WTC11 (cell line): ENCODE measurements at regions not wholly inside any gene's neighbourhood (a gene's known extent, or its start where the extent isn't known, plus 50 kb on each side); places are given as distances from the start of the nearest gene placed in this dataset.

Experiments used
- ATAC-seq: fragments of 200-7000 bp; cut with Tn5 transposase; 2 replicates; pipeline ENCODE4 v1.10.0; 2021; ENCODE audit warnings: mild to moderate bottlenecking, moderate library complexity
- CTCF ChIA-PET: fragments of 300-600 bp; sonication (Branson Sonifier 250); formaldehyde crosslinking; loops from one replicate; lab custom pipeline; 2021; ENCODE audit warnings: antibody characterized with exemption; lab: Charles Lee
- POLR2A ChIA-PET: fragments of 350-600 bp; sonication (Branson Sonifier 250); formaldehyde crosslinking; loops from one replicate; lab custom pipeline; 2021; ENCODE audit warnings: antibody characterized with exemption; lab: Charles Lee
- DNase-seq: peaks from one replicate; pipeline ENCODE4 v3.0.0; 2021; ENCODE audit warnings: low spot score
- H3K27ac Mint-ChIP-seq: 2 replicates; pipeline ENCODE4 v1.8.0; 2021; ENCODE audit warnings: mixed read lengths
- H3K27me3 Mint-ChIP-seq: 2 replicates; pipeline ENCODE4 v1.8.0; 2021; ENCODE audit warnings: low read depth, mild to moderate bottlenecking, moderate library complexity, mixed read lengths
- H3K36me3 Mint-ChIP-seq: 2 replicates; pipeline ENCODE4 v1.8.0; 2021; ENCODE audit warnings: mixed read lengths
- H3K4me1 Mint-ChIP-seq: 2 replicates; pipeline ENCODE4 v1.8.0; 2022; ENCODE audit warnings: mixed read lengths
- H3K4me3 Mint-ChIP-seq: 2 replicates; pipeline ENCODE4 v1.8.0; 2021; ENCODE audit warnings: mild to moderate bottlenecking, moderate library complexity, mixed read lengths
- H3K9me3 Mint-ChIP-seq: 2 replicates; pipeline ENCODE4 v1.8.0; 2021; ENCODE audit warnings: mixed read lengths
- AR ChIP-seq: fragments of 250-450 bp; sonication (Bioruptor Pico); IDR thresholded peaks from 2 replicates; pipeline ENCODE4 v1.9.0; 2021; ENCODE audit warnings: mild to moderate bottlenecking
- CREM ChIP-seq: sonication (generic); formaldehyde crosslinking; IDR thresholded peaks from 2 replicates; pipeline ENCODE4 v1.8.1; 2022; ENCODE audit warnings: mild to moderate bottlenecking, missing genetic modification reagents, moderate library complexity
- ETV6 ChIP-seq: sonication (generic); formaldehyde crosslinking; IDR thresholded peaks from 2 replicates; pipeline ENCODE4 v1.8.1; 2022; ENCODE audit warnings: mild to moderate bottlenecking, missing genetic modification reagents
- JUN ChIP-seq: sonication (generic); formaldehyde crosslinking; IDR thresholded peaks from 2 replicates; pipeline ENCODE4 v1.8.0; 2023; ENCODE audit warnings: mild to moderate bottlenecking, missing genetic modification reagents
- MAX ChIP-seq: sonication (generic); formaldehyde crosslinking; IDR thresholded peaks from 2 replicates; pipeline ENCODE4 v1.8.0; 2022; ENCODE audit warnings: mild to moderate bottlenecking, missing genetic modification reagents
- NFE2L1 ChIP-seq: sonication (generic); formaldehyde crosslinking; IDR thresholded peaks from 2 replicates; pipeline ENCODE4 v1.8.1; 2023; ENCODE audit warnings: missing genetic modification reagents
- NR3C1 ChIP-seq: sonication (generic); formaldehyde crosslinking; conservative IDR thresholded peaks from 2 replicates; pipeline ENCODE4 v1.8.1; 2023; ENCODE audit warnings: low read depth, mild to moderate bottlenecking, missing genetic modification reagents
- ZBTB43 ChIP-seq: sonication (generic); formaldehyde crosslinking; IDR thresholded peaks from 2 replicates; pipeline ENCODE4 v1.8.1; 2023; ENCODE audit warnings: mild to moderate bottlenecking, missing genetic modification reagents
- ZNF121 ChIP-seq: sonication (generic); formaldehyde crosslinking; IDR thresholded peaks from 2 replicates; pipeline ENCODE4 v1.8.0; 2023; ENCODE audit warnings: missing genetic modification reagents
- ZNF219 ChIP-seq: sonication (generic); formaldehyde crosslinking; IDR thresholded peaks from 2 replicates; pipeline ENCODE4 v1.8.0; 2023; ENCODE audit warnings: missing genetic modification reagents, mild to moderate bottlenecking, borderline replicate concordance
- ZNF232 ChIP-seq: sonication (generic); formaldehyde crosslinking; IDR thresholded peaks from 2 replicates; pipeline ENCODE4 v1.8.0; 2022; ENCODE audit warnings: mild to moderate bottlenecking, missing genetic modification reagents
- TF ChIP-seq, protein P1 (sequence below): sonication (generic); formaldehyde crosslinking; IDR thresholded peaks from 2 replicates; pipeline ENCODE4 v1.8.0; 2023; ENCODE audit warnings: missing genetic modification reagents
- TF ChIP-seq, protein P2 (sequence below): sonication (generic); formaldehyde crosslinking; IDR thresholded peaks from 2 replicates; pipeline ENCODE4 v1.8.0; 2022; ENCODE audit warnings: missing genetic modification reagents
- TF ChIP-seq, protein P3 (sequence below): fragments of 250-450 bp; sonication (Bioruptor Pico); IDR thresholded peaks from 2 replicates; pipeline ENCODE4 v1.9.0; 2021; ENCODE audit warnings: mild to moderate bottlenecking, borderline replicate concordance

DNA sequence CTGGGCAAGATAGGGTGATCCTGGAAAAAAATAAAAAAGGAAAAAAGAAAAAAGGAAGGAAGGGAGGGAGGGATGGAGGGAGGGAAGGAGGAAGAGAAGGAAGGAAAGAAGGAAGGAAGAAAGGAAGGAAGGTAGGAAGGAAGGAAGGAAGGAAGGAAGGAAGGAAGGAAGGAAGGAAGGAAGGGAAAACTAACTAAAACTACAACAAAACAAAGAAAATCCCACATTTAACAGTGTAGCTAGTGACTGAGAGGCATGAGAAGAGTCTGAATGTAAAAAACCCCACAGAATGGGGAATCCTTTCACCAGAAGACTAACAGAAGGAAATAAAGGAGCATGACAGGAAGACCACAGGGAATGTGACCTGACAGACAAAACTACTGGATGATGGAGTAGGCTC lies 345.7 kb downstream of the NOVA1 start:
- no peaks in the 10 kb centered on the region for H3K4me1 Mint-ChIP-seq

GRCh38 chr14:26233118-26233517 lies 364.7 kb downstream of the NOVA1 start:
- CTCF ChIA-PET = no interaction called here
- POLR2A ChIA-PET = no interaction called here
- TF ChIP-seq NFE2L1 (CRISPR knock-in tag) = no peak
- TF ChIP-seq NR3C1 (CRISPR knock-in tag) = no peak
- no peak for TF ChIP-seq JUN (CRISPR knock-in tag)
- no peak for TF ChIP-seq ZNF219
- TF ChIP-seq ETV6 (CRISPR knock-in tag) = no peak
- no peak for TF ChIP-seq AR (CRISPR knock-in tag)
- no peak for TF ChIP-seq ZNF121
- no peak for TF ChIP-seq MAX
- no peak for TF ChIP-seq ZNF232
- TF ChIP-seq, protein P1, sequence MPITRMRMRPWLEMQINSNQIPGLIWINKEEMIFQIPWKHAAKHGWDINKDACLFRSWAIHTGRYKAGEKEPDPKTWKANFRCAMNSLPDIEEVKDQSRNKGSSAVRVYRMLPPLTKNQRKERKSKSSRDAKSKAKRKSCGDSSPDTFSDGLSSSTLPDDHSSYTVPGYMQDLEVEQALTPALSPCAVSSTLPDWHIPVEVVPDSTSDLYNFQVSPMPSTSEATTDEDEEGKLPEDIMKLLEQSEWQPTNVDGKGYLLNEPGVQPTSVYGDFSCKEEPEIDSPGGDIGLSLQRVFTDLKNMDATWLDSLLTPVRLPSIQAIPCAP (CRISPR knock-in tag) = no peak
- no peak for TF ChIP-seq CREM
- TF ChIP-seq, protein P2, sequence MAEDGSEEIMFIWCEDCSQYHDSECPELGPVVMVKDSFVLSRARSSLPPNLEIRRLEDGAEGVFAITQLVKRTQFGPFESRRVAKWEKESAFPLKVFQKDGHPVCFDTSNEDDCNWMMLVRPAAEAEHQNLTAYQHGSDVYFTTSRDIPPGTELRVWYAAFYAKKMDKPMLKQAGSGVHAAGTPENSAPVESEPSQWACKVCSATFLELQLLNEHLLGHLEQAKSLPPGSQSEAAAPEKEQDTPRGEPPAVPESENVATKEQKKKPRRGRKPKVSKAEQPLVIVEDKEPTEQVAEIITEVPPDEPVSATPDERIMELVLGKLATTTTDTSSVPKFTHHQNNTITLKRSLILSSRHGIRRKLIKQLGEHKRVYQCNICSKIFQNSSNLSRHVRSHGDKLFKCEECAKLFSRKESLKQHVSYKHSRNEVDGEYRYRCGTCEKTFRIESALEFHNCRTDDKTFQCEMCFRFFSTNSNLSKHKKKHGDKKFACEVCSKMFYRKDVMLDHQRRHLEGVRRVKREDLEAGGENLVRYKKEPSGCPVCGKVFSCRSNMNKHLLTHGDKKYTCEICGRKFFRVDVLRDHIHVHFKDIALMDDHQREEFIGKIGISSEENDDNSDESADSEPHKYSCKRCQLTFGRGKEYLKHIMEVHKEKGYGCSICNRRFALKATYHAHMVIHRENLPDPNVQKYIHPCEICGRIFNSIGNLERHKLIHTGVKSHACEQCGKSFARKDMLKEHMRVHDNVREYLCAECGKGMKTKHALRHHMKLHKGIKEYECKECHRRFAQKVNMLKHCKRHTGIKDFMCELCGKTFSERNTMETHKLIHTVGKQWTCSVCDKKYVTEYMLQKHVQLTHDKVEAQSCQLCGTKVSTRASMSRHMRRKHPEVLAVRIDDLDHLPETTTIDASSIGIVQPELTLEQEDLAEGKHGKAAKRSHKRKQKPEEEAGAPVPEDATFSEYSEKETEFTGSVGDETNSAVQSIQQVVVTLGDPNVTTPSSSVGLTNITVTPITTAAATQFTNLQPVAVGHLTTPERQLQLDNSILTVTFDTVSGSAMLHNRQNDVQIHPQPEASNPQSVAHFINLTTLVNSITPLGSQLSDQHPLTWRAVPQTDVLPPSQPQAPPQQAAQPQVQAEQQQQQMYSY = no peak
- TF ChIP-seq ZBTB43 = no peak
- no peaks in the 10 kb centered on the region for H3K27me3 Mint-ChIP-seq
- H3K4me1 Mint-ChIP-seq = peaks cover 3% of the 10 kb centered on the region; the same call in 1 of the 2 replicates
- ATAC-seq = no peak
- no peak for DNase-seq
- no peak overlapping the region for H3K4me3 Mint-ChIP-seq
- no peaks in the 10 kb centered on the region for H3K9me3 Mint-ChIP-seq
- H3K36me3 Mint-ChIP-seq = no peaks in the 10 kb centered on the region
- no peak overlapping the region for H3K27ac Mint-ChIP-seq

More for the DNA sequence above, 345.7 kb downstream of the NOVA1 start:
- H3K36me3 Mint-ChIP-seq = peaks cover 13% of the 10 kb centered on the region
- POLR2A ChIA-PET = no interaction called here
- ATAC-seq (no peak), DNase-seq (no peak)
- H3K27me3 Mint-ChIP-seq = no peaks in the 10 kb centered on the region
- no peak overlapping the region for H3K27ac Mint-ChIP-seq
- CTCF ChIA-PET = interaction anchor here (0.9 kb wide), 1 partner anchor 418 kb away, joined by 3 read pairs; no protein-coding TSS in a partner anchor
- no peak overlapping the region for H3K4me3 Mint-ChIP-seq
- peaks cover 25% of the 10 kb centered on the region for H3K9me3 Mint-ChIP-seq
- TF ChIP-seq, protein P3, sequence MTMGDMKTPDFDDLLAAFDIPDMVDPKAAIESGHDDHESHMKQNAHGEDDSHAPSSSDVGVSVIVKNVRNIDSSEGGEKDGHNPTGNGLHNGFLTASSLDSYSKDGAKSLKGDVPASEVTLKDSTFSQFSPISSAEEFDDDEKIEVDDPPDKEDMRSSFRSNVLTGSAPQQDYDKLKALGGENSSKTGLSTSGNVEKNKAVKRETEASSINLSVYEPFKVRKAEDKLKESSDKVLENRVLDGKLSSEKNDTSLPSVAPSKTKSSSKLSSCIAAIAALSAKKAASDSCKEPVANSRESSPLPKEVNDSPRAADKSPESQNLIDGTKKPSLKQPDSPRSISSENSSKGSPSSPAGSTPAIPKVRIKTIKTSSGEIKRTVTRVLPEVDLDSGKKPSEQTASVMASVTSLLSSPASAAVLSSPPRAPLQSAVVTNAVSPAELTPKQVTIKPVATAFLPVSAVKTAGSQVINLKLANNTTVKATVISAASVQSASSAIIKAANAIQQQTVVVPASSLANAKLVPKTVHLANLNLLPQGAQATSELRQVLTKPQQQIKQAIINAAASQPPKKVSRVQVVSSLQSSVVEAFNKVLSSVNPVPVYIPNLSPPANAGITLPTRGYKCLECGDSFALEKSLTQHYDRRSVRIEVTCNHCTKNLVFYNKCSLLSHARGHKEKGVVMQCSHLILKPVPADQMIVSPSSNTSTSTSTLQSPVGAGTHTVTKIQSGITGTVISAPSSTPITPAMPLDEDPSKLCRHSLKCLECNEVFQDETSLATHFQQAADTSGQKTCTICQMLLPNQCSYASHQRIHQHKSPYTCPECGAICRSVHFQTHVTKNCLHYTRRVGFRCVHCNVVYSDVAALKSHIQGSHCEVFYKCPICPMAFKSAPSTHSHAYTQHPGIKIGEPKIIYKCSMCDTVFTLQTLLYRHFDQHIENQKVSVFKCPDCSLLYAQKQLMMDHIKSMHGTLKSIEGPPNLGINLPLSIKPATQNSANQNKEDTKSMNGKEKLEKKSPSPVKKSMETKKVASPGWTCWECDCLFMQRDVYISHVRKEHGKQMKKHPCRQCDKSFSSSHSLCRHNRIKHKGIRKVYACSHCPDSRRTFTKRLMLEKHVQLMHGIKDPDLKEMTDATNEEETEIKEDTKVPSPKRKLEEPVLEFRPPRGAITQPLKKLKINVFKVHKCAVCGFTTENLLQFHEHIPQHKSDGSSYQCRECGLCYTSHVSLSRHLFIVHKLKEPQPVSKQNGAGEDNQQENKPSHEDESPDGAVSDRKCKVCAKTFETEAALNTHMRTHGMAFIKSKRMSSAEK (CRISPR knock-in tag) = no peak
